ENCODE measurements at regions not wholly inside any gene's neighbourhood (a gene's known extent, or its start where the extent isn't known, plus 50 kb on each side); places are given as distances from the start of the nearest gene placed in this dataset.
"Not testable (repeated sequence)": the region's sequence is repeated elsewhere in the genome, so short reads cannot be mapped to it uniquely, and the experiment has no call there.

DNA sequence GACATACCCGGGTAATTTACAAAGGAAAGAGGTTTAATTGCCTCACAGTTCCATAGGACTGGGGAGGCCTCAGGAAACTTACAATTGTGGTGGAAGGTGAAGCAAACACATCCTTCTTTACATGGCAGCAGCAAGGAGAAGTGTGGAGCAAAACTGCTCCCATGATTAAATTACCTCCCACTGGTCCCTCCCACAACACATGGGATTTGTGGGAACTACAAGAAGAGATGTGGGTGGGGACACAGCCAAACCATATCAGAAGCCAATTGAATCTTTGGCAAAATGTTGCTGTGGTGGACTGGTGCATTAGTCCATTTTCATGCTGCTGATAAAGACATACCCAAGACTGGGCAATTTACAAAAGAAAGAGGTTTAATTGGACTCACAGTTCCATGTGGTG is 65.0 kb downstream of the KCTD12 start:
- H4K8ac ChIP-seq (ENCODE audit: extremely low read depth, insufficient read depth, low read length); H3K9ac ChIP-seq (replicated peaks in 1 of 4; ENCODE audit: extremely low read depth in 1 of 4, low read depth in 3 of 4, low read length in 3 of 4); H2AFZ ChIP-seq (ENCODE audit: low read length); H3K27me3 ChIP-seq (replicated peaks in 1 of 4; ENCODE audit: control insufficient read depth in 3 of 4, extremely low read depth in 1 of 4, insufficient read depth in 3 of 4, low read length in 3 of 4); H2BK20ac ChIP-seq (ENCODE audit: low read length); H3K23me2 ChIP-seq (ENCODE audit: low read depth, low read length); H2BK12ac ChIP-seq (ENCODE audit: low read depth, low read length); H4K91ac ChIP-seq (replicated peaks; ENCODE audit: insufficient read length, low read length); H3K9me3 ChIP-seq (ENCODE audit: insufficient read depth in 2 of 2, low read depth in 1 of 2, low read length in 1 of 2); DNase-seq (ENCODE audit: low read depth in 1 of 2, low spot score in 2 of 2); H3K79me2 ChIP-seq (ENCODE audit: control insufficient read depth in 1 of 2, insufficient read depth in 2 of 2, low read length in 2 of 2); H3K79me1 ChIP-seq (ENCODE audit: low read depth, low read length); CTCF ChIA-PET (ENCODE audit: partially characterized antibody); H3K56ac ChIP-seq (replicated peaks; ENCODE audit: insufficient read length, low read depth, low read length); H3K4me2 ChIP-seq (ENCODE audit: insufficient read depth in 1 of 2, low read depth in 2 of 2, low read length in 2 of 2); H3K14ac ChIP-seq (ENCODE audit: insufficient read length); POLR2A ChIA-PET (ENCODE audit: partially characterized antibody); H3K18ac ChIP-seq (ENCODE audit: extremely low read depth, low read length); H4K20me1 ChIP-seq (replicated peaks in 1 of 2; ENCODE audit: control insufficient read depth in 1 of 2, insufficient read depth in 2 of 2, low read length in 2 of 2); H3K4me1 ChIP-seq (replicated peaks in 1 of 4; ENCODE audit: control insufficient read depth in 3 of 4, insufficient read depth in 4 of 4, low read length in 3 of 4); H3K4me3 ChIP-seq (ENCODE audit: extremely low read depth in 1 of 4, insufficient read depth in 2 of 4, low read depth in 3 of 4, low read length in 4 of 4); H3K27ac ChIP-seq (ENCODE audit: low read depth, low read length); H3K23ac ChIP-seq (ENCODE audit: insufficient read length); H3K36me3 ChIP-seq (ENCODE audit: control insufficient read depth in 2 of 4, insufficient read depth in 4 of 4, low read length in 3 of 4); H2BK5ac ChIP-seq (ENCODE audit: low read depth, low read length); H2BK15ac ChIP-seq (ENCODE audit: low read length); H2AK5ac ChIP-seq (ENCODE audit: low read depth, low read length); H3K4ac ChIP-seq (replicated peaks; ENCODE audit: insufficient read length, low read depth, low read length); H4K5ac ChIP-seq (ENCODE audit: insufficient read length, low read depth, low read length); H2BK120ac ChIP-seq (replicated peaks; ENCODE audit: low read depth, low read length); FAIRE-seq: not testable (repeated sequence)
- WGBS, 2 experiments (ENCODE audit: extremely low coverage in 1 of 2, insufficient coverage in 1 of 2, insufficient read length in 1 of 2, insufficient replicate concordance in 2 of 2, low coverage in 1 of 2, low lambda C conversion rate in 2 of 2, missing lambda C conversion rate in 1 of 2) = 94% methylated on average over 1 of the region's 1 CpG; no CpG with 5 or more reads in 1 of the 2 experiments

All from H1 (cell line).